ENCODE measurements at regions not wholly inside any gene's neighbourhood (a gene's known extent, or its start where the extent isn't known, plus 50 kb on each side); places are given as distances from the start of the nearest gene placed in this dataset.

- Mint-ChIP-seq H3K4me3 (no peak overlapping the region), H3K27me3 (ENCODE audit: low read depth in 3 of 3) (no peaks in the 10 kb centered on the region), H3K9me3 (peaks cover 0 to 12% (median 4%) of the 10 kb centered on the region in 7 donors), H3K27ac (no peak overlapping the region), H3K36me3 (no peaks in the 10 kb centered on the region), H3K4me1 (no peaks in the 10 kb centered on the region)
- intact Hi-C loops (cut with micrococcal nuclease): no loop called here
- Histone ChIP-seq H3K36me3 (replicated peaks in 1 of 2; ENCODE audit: control insufficient read depth in 1 of 2, insufficient read depth in 2 of 2, low read length in 2 of 2) (no peaks in the 10 kb centered on the region), H3K27me3 (ENCODE audit: control insufficient read depth in 2 of 2, insufficient read depth in 2 of 2, low read length in 2 of 2) (no peaks in the 10 kb centered on the region), H4K20me1 (ENCODE audit: insufficient read depth, low read length) (no peaks in the 10 kb centered on the region), H3K9ac (ENCODE audit: insufficient read depth, low read length, poor library complexity, severe bottlenecking) (no peak overlapping the region), H3K4me1 (ENCODE audit: control insufficient read depth in 1 of 2, insufficient read depth in 2 of 2, low read length in 2 of 2) (no peaks in the 10 kb centered on the region), H2AFZ (ENCODE audit: insufficient read depth, low read depth, low read length, poor library complexity, severe bottlenecking) (no peak overlapping the region), H3K27ac (ENCODE audit: low read depth in 1 of 2, low read length in 2 of 2) (no peak overlapping the region), H3K4me2 (replicated peaks; ENCODE audit: extremely low read depth, low read length, poor library complexity, severe bottlenecking) (no peak overlapping the region), H3K9me3 (replicated peaks in 1 of 2; ENCODE audit: control insufficient read depth in 1 of 2, insufficient read depth in 1 of 2, low read length in 2 of 2) (peaks cover 0 to 4% of the 10 kb centered on the region in 2 donors), H3K79me2 (ENCODE audit: insufficient read depth, low read length) (no peaks in the 10 kb centered on the region), H3K4me3 (replicated peaks in 1 of 3; ENCODE audit: low read depth in 2 of 3, low read length in 3 of 3) (no peak overlapping the region)
- no peak for TF ChIP-seq CTCF (IDR thresholded peaks at IDR 0.05)
- DNase-seq: no peak
- 96% methylated on average over 2 of the region's 2 CpGs for WGBS (ENCODE audit: insufficient coverage)
Measured at GRCh38 chr13:83804356-83804962, 77.8 kb downstream of the SLITRK1 start.

GRCh38 chr13:83798731-83799130 lies 83.5 kb downstream of the SLITRK1 start:
- WGBS (ENCODE audit: insufficient coverage): no CpG with 5 or more reads among the region's 1 CpG
- intact Hi-C loops (cut with micrococcal nuclease): no loop called here
- Histone ChIP-seq H3K4me3 (replicated peaks in 1 of 3; ENCODE audit: low read depth in 2 of 3, low read length in 3 of 3) (no peak overlapping the region), H2AFZ (ENCODE audit: insufficient read depth, low read depth, low read length, poor library complexity, severe bottlenecking) (no peak overlapping the region), H3K27ac (ENCODE audit: low read depth in 1 of 2, low read length in 2 of 2) (no peak overlapping the region), H3K36me3 (replicated peaks in 1 of 2; ENCODE audit: control insufficient read depth in 1 of 2, insufficient read depth in 2 of 2, low read length in 2 of 2) (no peaks in the 10 kb centered on the region), H3K9me3 (replicated peaks in 1 of 2; ENCODE audit: control insufficient read depth in 1 of 2, insufficient read depth in 1 of 2, low read length in 2 of 2) (peaks cover 0 to 12% of the 10 kb centered on the region in 2 donors), H3K27me3 (ENCODE audit: control insufficient read depth in 2 of 2, insufficient read depth in 2 of 2, low read length in 2 of 2) (no peaks in the 10 kb centered on the region), H3K4me2 (replicated peaks; ENCODE audit: extremely low read depth, low read length, poor library complexity, severe bottlenecking) (no peak overlapping the region), H3K79me2 (ENCODE audit: insufficient read depth, low read length) (no peaks in the 10 kb centered on the region), H3K4me1 (ENCODE audit: control insufficient read depth in 1 of 2, insufficient read depth in 2 of 2, low read length in 2 of 2) (no peaks in the 10 kb centered on the region), H3K9ac (ENCODE audit: insufficient read depth, low read length, poor library complexity, severe bottlenecking) (no peak overlapping the region), H4K20me1 (ENCODE audit: insufficient read depth, low read length) (no peaks in the 10 kb centered on the region)
- Mint-ChIP-seq H3K4me1 (no peaks in the 10 kb centered on the region), H3K36me3 (no peaks in the 10 kb centered on the region), H3K27ac (no peak overlapping the region), H3K27me3 (ENCODE audit: low read depth in 3 of 3) (no peaks in the 10 kb centered on the region), H3K9me3 (peaks cover 0 to 10% (median 3%) of the 10 kb centered on the region in 7 donors), H3K4me3 (no peak overlapping the region)
- no peak for DNase-seq
- TF ChIP-seq CTCF (IDR thresholded peaks at IDR 0.05): no peak

Measured in CD14-positive monocyte (primary cell).